DMS 273 (cell line): ENCODE measurements at regions not wholly inside any gene's neighbourhood (a gene's known extent, or its start where the extent isn't known, plus 50 kb on each side); places are given as distances from the start of the nearest gene placed in this dataset.

Experiments
- DNase-seq: peaks from one replicate; lab custom pipeline; 2025; ENCODE audit not compliant: unreplicated experiment; lab: John Stamatoyannopoulos, UW

GRCh38 chr2:60603533-60604190 lies 50.2 kb upstream of the BCL11A start:
- no peak for DNase-seq

DNA sequence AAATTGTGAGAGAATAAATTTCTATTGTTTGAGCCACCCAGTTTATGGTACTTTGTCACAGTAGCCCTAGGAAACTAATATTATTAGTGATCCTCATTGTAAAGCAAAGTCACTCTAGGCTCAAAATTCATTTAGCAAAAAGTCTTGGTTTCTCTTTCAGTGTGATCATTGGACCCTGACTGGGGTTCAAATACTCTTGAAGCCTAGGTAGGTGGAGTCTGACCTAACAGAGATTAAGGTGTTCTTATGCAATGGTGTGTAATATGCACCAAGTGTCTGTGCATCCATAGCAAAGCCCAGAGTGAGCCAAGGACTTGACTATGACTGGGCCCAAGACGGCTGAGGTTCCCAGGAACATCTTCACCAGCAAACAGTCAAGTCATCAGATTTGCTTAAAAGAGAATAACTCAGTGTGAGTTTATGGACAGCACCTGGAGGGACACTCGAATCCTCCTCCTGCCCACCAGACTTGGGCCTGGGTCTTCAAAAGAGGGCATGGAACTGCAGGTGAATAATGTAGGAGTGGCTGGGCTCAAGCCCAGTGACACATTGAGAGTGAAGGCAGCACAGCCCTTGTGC lies 51.1 kb upstream of the BCL11A start:
- no peak for DNase-seq

DNA sequence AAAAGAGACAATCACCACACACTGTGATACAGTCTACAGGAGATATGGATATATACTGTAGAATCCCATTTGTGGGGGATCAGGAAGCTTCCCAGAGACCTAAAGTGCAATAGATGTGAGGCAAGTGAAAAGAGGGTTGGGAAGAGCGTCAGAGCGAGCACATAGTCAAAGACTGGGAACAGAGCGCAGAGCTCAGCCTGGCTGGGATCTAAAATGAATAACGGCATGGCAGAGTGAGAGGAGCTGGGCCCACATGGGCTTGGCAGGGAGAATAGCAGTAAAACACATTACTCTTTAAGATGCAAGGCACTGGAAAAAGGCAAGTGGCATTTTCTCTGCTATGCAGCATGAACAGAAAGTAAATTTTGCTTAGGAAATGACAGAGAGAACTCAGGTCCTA lies 52.4 kb upstream of the BCL11A start:
- DNase-seq, result no peak

DNA sequence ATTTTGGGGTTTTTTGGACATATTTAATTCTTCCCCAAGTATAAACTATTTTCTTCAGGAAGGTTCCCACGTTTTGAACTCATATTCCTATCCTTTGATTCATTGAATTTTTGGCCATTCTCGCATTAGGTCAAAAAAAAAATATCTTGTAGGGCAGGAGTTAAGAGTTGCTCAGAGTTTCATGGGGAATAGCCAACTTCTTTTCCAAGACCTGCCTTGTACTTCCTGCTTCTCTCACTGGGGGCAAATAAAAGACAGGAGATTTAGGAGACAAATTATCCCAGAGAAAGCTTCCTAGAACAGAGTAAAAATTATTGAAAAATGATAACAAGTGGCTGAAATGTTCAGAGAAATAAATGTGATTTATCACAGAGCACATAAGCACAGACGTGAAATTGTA lies 55.2 kb upstream of the BCL11A start:
- DNase-seq, result no peak

DNA sequence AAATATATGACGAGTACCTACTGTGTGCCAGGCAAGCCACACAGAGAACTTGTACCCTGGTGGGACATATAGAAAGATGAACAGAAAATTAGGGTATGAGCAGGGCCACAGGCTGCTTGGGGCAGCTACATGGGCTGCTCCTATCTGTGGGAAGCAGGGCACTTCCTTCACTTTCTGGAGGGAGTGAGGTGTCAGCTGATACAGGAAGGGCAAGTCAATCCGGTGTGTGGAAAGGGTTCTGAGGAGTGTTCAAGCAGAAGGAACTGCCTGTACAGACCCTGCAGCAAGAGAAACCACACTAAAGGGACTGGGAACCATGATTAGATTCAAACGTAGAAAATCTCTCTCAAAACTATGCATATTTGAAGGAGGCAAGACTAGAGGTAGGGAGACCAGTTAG lies 58.6 kb upstream of the BCL11A start:
- no peak for DNase-seq

DNA sequence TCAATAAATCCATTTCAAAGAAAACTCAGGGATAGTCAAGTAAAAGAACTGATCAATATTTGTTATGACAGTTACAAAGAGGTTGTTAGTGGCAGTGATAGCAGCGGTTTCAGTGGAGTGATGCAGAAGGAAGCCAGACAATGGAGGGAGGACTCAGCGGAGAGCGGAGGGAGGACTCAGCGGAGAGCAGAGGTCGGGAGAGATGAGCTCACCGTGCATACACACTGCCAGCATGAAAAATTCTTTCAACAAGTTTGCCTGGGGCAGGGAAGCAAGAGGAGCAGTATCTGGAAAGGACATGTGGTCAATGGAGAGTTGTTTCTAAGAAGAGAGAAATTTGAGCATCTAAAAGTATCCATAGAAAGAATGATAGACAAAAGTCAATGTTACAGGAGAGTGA lies 60.9 kb upstream of the BCL11A start:
- no peak for DNase-seq

- DNase-seq, result no peak
Measured at GRCh38 chr2:60621688-60622429, 68.4 kb upstream of the BCL11A start.

GRCh38 chr2:60623040-60623439 lies 69.6 kb upstream of the BCL11A start:
- DNase-seq, result no peak

DNA sequence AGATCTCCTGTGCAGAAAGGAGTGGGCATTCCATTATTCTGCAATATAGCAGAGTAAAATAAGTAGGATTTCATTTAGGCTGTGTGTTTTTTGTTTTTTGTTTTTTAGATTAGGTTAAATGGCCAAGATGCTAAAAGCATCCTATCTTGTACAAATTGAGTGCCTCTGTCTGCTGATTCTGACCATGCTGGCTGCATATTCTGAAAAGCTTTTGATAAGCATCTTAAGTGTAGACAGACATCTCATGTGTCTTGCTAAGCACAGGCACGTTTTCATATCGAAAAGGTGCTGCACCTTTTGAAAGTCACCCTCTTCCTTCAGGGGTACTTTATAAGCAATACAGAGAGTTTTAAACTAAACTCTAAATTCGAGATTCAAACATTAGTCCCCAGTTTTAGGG lies 74.0 kb upstream of the BCL11A start:
- DNase-seq, result no peak

DNA sequence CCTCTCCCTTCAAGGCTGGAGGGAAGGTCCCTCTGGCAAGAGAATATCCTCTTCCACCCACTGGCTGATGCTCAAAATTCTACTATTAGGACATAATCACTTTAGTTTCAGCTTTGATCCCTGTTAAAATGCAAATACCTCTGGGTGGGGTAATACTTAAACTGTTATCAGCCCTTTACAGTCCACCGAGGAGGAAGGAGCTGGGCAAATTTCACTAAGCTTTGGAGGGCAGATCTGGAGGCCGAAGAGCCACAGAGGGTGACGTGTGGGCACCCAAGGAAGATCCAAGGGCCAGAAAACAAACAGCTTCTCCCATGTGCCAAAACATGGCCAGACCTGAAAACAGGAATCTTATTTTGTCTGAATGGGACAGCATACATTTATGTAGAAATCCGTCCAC lies 74.6 kb upstream of the BCL11A start:
- no peak for DNase-seq

DNA sequence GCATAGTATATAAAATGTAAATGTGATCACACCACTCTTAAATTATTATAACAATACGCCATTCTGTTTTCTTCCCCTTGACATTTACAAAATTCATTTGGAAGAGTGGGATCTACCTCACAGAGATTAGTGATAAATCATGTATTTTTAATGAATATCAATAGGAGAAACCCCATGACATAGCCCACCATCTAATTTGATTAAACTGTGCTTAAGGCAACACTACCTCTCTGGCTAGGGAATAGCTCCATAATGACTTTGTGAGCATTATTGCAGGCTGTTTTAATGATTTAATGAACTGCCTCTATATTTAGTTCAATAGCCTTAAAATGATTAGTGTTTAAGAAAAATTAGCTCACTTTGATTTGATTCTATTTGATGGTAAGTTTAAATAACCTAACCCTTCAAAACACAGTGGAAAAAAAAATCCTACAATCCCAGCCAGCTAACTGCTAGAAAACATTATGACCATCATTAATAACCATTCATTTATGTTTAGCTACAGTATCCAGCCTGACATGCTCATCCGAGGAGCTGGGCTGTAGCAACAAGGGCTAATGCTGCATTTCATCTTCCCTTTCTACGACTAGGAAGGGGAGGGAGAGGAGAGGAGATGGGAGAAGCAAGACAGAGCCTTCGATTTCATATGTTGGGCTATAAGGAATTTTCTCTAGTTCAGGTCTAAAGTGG lies 75.3 kb upstream of the BCL11A start:
- no peak for DNase-seq

GRCh38 chr2:60629305-60629662 lies 75.8 kb upstream of the BCL11A start:
- DNase-seq, result no peak

DNA sequence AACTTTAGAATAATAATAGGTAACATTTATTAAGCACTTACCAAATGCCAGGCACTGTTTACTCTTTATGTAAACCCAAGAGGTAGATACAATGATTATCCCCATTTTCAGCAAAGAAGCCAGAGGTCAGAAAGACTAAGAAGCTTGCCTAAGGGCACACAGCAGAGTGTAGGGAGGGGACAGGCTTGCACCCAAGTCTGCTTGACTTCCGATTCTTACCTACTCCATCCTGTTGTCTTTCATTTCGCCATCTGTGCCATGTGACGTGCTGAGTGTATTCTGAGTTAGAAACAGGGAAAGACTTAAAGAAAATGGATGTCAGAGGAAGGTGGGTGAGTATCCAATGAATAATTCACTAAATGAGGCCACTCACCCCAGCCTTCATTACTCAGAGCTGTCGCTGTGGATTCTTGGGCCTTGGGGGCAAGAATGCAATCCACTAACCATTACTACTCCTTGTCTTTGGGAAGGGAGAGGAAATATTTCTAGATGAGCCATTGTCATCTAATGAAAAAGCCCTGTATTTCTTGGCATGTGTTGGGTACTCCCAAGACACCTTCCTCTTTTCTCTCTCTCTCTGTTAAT lies 76.4 kb upstream of the BCL11A start:
- no peak for DNase-seq

GRCh38 chr2:60633615-60634014 lies 80.2 kb upstream of the BCL11A start:
- DNase-seq, result no peak

DNA sequence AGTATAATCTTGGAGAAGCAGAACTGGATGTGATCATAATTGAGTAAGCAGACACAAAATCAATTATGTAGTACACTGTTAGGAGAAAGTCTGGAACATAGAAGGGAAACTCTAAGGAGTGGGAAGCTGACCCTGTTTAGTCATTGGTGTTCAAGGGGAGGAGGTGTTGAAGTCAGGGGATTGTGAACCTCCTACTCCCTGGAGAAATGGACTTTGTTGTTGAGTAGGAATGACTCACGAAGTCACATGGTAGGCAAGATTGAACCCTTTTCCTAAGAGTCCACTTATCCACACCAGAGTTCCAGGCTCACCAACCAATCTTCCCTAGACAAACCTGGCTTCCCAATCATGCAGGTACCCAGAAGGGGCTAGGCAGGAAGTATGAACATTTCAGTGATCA lies 81.0 kb upstream of the BCL11A start:
- no peak for DNase-seq

- peak; percentile 80 for DNase-seq
Measured at GRCh38 chr2:60641811-60642788, 88.6 kb upstream of the BCL11A start.

- no peak for DNase-seq
Measured at GRCh38 chr2:60643747-60644146, 90.3 kb upstream of the BCL11A start.

- peak; percentile 57 for DNase-seq
Measured at GRCh38 chr2:60644951-60645350, 91.5 kb upstream of the BCL11A start.

DNA sequence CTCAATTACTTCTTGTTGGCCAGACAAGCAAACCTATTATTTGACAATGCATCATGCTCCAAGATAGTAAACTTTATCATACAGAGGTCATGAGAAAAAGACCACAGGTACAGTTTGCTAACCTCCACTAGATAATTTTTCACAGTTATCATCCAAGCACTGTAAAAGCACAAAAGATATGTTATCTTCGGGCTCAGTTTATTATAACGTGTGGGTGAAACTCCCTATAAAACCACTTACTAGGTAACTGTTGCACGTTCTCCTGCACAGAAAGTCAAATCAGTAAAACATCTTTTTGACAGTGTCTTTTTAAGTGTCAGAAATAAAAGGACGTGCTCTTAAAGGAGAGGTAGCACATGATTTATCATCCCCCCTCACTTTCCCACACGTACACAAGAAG lies 94.7 kb upstream of the BCL11A start:
- DNase-seq, result no peak

- no peak for DNase-seq
Measured at GRCh38 chr2:60649721-60650120, 96.3 kb upstream of the BCL11A start.
